Transverse colon (tissue), 4 donors: ENCODE measurements at regions not wholly inside any gene's neighbourhood (a gene's known extent, or its start where the extent isn't known, plus 50 kb on each side); places are given as distances from the start of the nearest gene placed in this dataset.

ENCODE experiments used
- DNase-seq: peaks from one replicate; pipeline ENCODE4 v3.0.0-alpha.2; 2019
- H3K27ac ChIP-seq, 4 donors: fragments of 200-600 bp; sonication (generic); 2 replicates each; pipeline ENCODE4 v1.5.1; 2016 to 2018; ENCODE audit warnings: inconsistent platforms in 4 of 4
- H3K27me3 ChIP-seq: fragments of 200-600 bp; sonication (generic); 2 replicates; pipeline ENCODE4 v1.5.1; 2017; ENCODE audit warnings: inconsistent platforms
- H3K36me3 ChIP-seq, 4 donors: fragments of 200-600 bp; sonication (generic); 2 replicates each; pipeline ENCODE4 v1.5.1; 2017 to 2019; ENCODE audit warnings: inconsistent platforms in 4 of 4
- H3K4me1 ChIP-seq, 4 donors: fragments of 200-600 bp; sonication (generic); 2 replicates each; pipeline ENCODE4 v1.5.1; 2017 to 2020; ENCODE audit warnings: inconsistent platforms in 4 of 4
- H3K4me3 ChIP-seq, 4 donors: fragments of 200-600 bp; sonication (generic); 1 replicate in 1 of 4; 2 replicates in 3 of 4; pipeline versions ENCODE4 v1.5.1 to v1.6.1; 2017 to 2019; ENCODE audit warnings: inconsistent platforms in 4 of 4
- H3K9me3 ChIP-seq, 2 donors: fragments of 200-600 bp; sonication (generic); 2 replicates each; pipeline ENCODE4 v1.5.1; 2017 to 2019; ENCODE audit warnings: inconsistent platforms in 2 of 2
- EP300 ChIP-seq: sonication (generic); formaldehyde crosslinking; IDR thresholded peaks from one replicate; pipeline ENCODE4 v1.6.1; 2017; ENCODE audit warnings: antibody characterized with exemption, low read depth
- POLR2A ChIP-seq: fragments of 450-650 bp; IDR thresholded peaks from one replicate; pipeline ENCODE4 v1.6.1; 2016; ENCODE audit warnings: antibody characterized with exemption, mild to moderate bottlenecking, moderate library complexity
- POLR2AphosphoS5 ChIP-seq, 3 donors: sonication (generic); formaldehyde crosslinking; IDR thresholded peaks; one replicate each; pipeline ENCODE4 v1.6.1; 2016; ENCODE audit warnings: antibody characterized with exemption in 3 of 3
- WGBS, 2 donors: methylation state at CpG; one replicate each; pipeline ENCODE4 v1.1.5; 2018; ENCODE audit warnings: low coverage in 1 of 2; 5-methylcytosine and 5-hydroxymethylcytosine counted together
- in situ Hi-C, 4 donors: fragments of 200-750 bp; cut with MboI; loops; one replicate each; pipeline versions ENCODE4 v1.15.0 to v1.15.1; 2017; ENCODE audit warnings: low sequenced_read_pairs in 3 of 4, low pct_ligation_motif_present in 1 of 4, low pct_unique_long_range_greater_than_20kb in 1 of 4
- intact Hi-C: fragments of 100-400 bp; cut with DNase I; formaldehyde crosslinking; loops from one replicate; pipeline ENCODE4 v1.15.1; 2023; ENCODE audit warnings: low total_unique reads
- TF ChIP-seq, protein P1 (sequence below), 5 experiments: fragments of 200-600 bp in 3 of 5; fragments of 450-650 bp in 2 of 5; sonication (generic) in 3 of 5; IDR thresholded peaks; 1 replicate in 2 of 5; 2 replicates in 3 of 5; pipeline ENCODE4 v1.5.1; 2016 to 2017; ENCODE audit warnings: antibody characterized with exemption in 5 of 5, inconsistent platforms in 3 of 5, mild to moderate bottlenecking in 2 of 5, moderate library complexity in 1 of 5

DNA sequence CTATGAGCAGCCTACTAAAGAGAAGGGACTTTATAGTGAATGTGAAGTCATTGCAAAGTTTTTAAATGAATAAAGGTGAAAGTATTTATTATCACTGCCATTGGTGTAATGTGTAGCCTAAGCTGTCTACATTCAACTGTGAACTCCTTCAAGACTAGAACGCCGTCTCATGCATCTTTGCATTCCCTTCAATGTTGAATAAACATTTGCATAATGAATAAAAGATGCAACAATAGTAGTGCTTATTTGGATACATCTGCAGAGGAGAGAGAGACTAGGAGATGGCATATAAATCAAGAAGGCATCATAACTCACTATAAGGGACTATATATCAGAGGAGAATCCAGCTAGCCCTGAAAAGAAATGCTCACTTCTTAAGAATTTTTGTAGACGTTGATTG lies 1623.8 kb upstream of the TENM3 start:
- H3K27me3 ChIP-seq = no peaks in the 10 kb centered on the region
- H3K4me1 ChIP-seq = no peaks in the 10 kb centered on the region
- H3K36me3 ChIP-seq = no peaks in the 10 kb centered on the region
- H3K4me3 ChIP-seq = no peak overlapping the region
- H3K9me3 ChIP-seq = no peaks in the 10 kb centered on the region
- no peak for DNase-seq
- H3K27ac ChIP-seq = no peak overlapping the region
- in situ Hi-C loops = no loop called here
- TF ChIP-seq POLR2AphosphoS5 (IDR thresholded peaks at IDR 0.05) = no peak
- TF ChIP-seq EP300 = no peak
- TF ChIP-seq, protein P1, sequence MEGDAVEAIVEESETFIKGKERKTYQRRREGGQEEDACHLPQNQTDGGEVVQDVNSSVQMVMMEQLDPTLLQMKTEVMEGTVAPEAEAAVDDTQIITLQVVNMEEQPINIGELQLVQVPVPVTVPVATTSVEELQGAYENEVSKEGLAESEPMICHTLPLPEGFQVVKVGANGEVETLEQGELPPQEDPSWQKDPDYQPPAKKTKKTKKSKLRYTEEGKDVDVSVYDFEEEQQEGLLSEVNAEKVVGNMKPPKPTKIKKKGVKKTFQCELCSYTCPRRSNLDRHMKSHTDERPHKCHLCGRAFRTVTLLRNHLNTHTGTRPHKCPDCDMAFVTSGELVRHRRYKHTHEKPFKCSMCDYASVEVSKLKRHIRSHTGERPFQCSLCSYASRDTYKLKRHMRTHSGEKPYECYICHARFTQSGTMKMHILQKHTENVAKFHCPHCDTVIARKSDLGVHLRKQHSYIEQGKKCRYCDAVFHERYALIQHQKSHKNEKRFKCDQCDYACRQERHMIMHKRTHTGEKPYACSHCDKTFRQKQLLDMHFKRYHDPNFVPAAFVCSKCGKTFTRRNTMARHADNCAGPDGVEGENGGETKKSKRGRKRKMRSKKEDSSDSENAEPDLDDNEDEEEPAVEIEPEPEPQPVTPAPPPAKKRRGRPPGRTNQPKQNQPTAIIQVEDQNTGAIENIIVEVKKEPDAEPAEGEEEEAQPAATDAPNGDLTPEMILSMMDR (IDR thresholded peaks at IDR 0.05) = no peak
- TF ChIP-seq POLR2A = no peak
- intact Hi-C loops = no loop called here
- WGBS, 2 donors = 58 to 69% methylated on average over 3 of the region's 3 CpGs

DNA sequence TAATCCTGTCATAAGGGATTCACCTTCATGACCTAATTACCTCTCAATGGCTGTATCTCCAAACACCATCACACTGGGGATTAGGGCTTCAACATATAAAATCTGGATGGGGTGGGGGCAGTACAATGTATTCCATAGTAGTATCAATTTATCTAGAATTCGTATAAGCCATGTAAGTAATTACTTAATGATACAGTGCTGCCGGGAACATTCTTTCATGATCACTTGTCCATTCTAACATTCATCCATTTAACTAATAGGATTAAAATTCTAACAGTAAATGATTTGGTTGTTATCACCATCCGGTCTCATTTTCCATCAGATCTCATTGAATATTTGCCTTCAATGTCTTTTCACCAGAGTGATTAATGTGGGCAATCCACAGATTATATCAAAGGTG lies 1620.9 kb upstream of the TENM3 start:
- in situ Hi-C loops (no loop called here), intact Hi-C loops (no loop called here)
- no peaks in the 10 kb centered on the region for H3K27me3 ChIP-seq
- 77 to 78% methylated on average over 3 of the region's 3 CpGs for WGBS, 2 donors
- TF ChIP-seq POLR2A = no peak
- TF ChIP-seq, protein P1 (IDR thresholded peaks at IDR 0.05) = no peak
- no peak for TF ChIP-seq EP300
- no peak for TF ChIP-seq POLR2AphosphoS5 (IDR thresholded peaks at IDR 0.05)
- H3K27ac ChIP-seq = no peak overlapping the region
- no peaks in the 10 kb centered on the region for H3K4me1 ChIP-seq
- no peaks in the 10 kb centered on the region for H3K36me3 ChIP-seq
- H3K9me3 ChIP-seq = no peaks in the 10 kb centered on the region
- DNase-seq = no peak
- H3K4me3 ChIP-seq = no peak overlapping the region

DNA sequence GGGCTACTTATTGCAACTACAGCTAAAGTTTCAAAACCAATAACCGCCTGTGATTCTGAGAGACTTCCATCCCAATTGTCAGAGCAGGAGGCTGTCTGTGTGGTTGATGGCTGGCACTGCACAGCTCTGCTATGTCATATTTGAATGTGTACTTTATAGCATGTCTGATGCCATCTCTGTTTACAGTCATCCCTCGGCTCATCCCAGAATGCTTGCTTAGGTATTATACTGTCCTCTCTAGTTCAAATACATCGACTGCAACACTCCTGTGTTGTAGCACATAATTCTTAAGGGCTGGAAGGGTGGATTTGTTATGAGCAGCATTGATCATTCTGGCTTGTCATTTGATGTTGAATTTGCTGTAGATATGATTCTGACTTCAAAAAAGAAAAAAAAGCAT lies 1617.5 kb upstream of the TENM3 start:
- Histone ChIP-seq H3K27ac (no peak overlapping the region), H3K4me1 (no peaks in the 10 kb centered on the region), H3K9me3 (no peaks in the 10 kb centered on the region), H3K4me3 (no peak overlapping the region), H3K27me3 (no peaks in the 10 kb centered on the region), H3K36me3 (no peaks in the 10 kb centered on the region)
- intact Hi-C loops = no loop called here
- no peak for DNase-seq
- in situ Hi-C loops = no loop called here
- 72 to 100% methylated on average over 1 to 3 of the region's 3 CpGs for WGBS, 2 donors
- no peak for TF ChIP-seq EP300
- TF ChIP-seq POLR2AphosphoS5 (IDR thresholded peaks at IDR 0.05) = no peak
- TF ChIP-seq, protein P1 (IDR thresholded peaks at IDR 0.05) = no peak
- no peak for TF ChIP-seq POLR2A

DNA sequence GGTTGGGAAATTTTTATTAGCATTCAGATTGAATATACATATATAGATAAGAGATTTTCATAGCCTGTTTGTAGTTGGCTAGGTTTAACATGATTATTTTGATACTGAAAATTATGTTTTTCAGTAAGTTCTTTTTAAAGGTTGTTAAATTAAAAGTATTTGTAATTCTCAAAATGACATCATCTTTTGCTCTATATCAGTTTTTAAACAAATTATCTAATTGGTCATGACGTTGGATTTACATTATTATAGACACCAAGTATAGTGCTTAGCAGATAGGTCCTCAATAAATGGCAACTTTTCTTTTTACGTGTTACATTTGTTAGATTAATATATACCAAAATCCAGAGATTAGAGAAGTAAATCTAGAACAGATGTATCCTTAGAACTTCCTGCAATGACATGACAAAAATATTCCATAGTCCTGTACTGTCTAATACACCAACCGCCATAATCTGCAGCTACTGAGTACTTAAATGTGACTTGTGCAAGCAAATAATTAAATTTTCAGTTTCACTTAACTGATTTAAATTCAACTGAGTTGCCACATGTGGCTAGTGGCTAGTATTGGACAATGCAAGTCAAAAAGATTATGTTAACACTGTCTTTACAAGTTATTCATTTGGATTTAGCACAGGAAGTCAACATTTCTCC lies 1613.1 kb upstream of the TENM3 start:
- WGBS, 2 donors = 65 to 72% methylated on average over 3 of the region's 3 CpGs
- no peaks in the 10 kb centered on the region for H3K4me1 ChIP-seq
- in situ Hi-C loops = no loop called here

DNA sequence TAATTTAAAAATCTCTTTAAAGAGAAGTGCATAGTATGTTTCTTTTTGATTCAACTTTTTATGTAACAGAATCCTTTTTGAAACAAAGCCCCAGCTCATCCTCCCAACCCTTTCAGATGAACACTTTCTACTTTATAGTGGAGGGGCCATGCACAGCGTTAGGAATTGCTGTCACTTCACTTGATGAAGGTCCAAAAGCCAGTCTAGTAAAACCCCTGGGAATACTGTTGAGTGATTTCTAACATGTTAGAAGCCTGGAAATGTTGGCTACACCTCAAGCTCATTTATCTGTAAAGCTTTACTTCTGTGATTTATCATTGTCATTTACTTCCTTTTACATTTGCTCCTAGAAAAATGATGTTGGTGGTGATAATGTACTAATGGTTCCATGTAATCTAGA lies 1608.9 kb upstream of the TENM3 start:
- WGBS, 2 donors = 42% methylated on average over 1 of the region's 1 CpG; no CpG with 5 or more reads in 1 of the 2 donors

More for the DNA sequence above, 1613.1 kb upstream of the TENM3 start:
- H3K27me3 ChIP-seq = no peaks in the 10 kb centered on the region
- H3K27ac ChIP-seq = no peak overlapping the region
- H3K36me3 ChIP-seq = no peaks in the 10 kb centered on the region
- TF ChIP-seq POLR2A = no peak
- no peak overlapping the region for H3K4me3 ChIP-seq
- no peaks in the 10 kb centered on the region for H3K9me3 ChIP-seq
- DNase-seq = no peak
- intact Hi-C loops = no loop called here

More for the DNA sequence above, 1608.9 kb upstream of the TENM3 start:
- TF ChIP-seq, protein P1 (IDR thresholded peaks at IDR 0.05) = no peak
- TF ChIP-seq POLR2AphosphoS5 (IDR thresholded peaks at IDR 0.05) = no peak
- no peak for TF ChIP-seq POLR2A
- TF ChIP-seq EP300 = no peak
- Histone ChIP-seq H3K4me3 (no peak overlapping the region), H3K36me3 (no peaks in the 10 kb centered on the region), H3K4me1 (no peaks in the 10 kb centered on the region), H3K27ac (no peak overlapping the region), H3K27me3 (no peaks in the 10 kb centered on the region), H3K9me3 (no peaks in the 10 kb centered on the region)
- intact Hi-C loops = no loop called here
- in situ Hi-C loops = no loop called here
- no peak for DNase-seq
